ENCODE measurements at regions not wholly inside any gene's neighbourhood (a gene's known extent, or its start where the extent isn't known, plus 50 kb on each side); places are given as distances from the start of the nearest gene placed in this dataset.
"Not testable (repeated sequence)": the region's sequence is repeated elsewhere in the genome, so short reads cannot be mapped to it uniquely, and the experiment has no call there.

DNA sequence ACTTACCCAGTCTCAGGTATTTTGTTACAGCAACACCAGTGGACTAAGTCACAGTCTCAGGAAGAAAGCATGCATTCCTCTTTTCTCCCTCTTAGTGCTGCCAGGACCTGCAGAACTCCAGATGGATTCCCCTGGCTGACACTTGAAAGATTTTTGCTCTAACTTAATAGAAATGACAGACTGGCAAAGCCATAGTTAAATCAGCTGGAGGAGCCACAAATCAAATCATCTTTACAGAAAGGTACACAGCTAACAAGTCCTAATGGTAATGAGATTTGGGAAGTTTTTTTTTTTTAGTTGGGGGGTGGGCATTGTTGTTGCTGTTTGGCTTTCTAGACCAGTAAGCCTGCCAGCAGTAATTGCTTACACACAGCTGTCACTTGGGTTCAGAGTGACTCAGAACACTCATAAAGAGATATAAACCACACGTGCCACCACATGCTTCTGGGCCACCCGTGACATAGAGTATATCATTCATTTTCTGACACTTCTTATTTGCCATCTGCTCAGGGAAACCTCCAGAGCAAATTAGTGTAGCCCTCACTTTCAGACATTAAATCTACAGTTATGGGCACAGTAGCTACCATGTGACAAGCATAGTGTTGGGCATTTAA, 72.4 kb downstream of the FH start:
- DNase-seq, result no peak

DNA sequence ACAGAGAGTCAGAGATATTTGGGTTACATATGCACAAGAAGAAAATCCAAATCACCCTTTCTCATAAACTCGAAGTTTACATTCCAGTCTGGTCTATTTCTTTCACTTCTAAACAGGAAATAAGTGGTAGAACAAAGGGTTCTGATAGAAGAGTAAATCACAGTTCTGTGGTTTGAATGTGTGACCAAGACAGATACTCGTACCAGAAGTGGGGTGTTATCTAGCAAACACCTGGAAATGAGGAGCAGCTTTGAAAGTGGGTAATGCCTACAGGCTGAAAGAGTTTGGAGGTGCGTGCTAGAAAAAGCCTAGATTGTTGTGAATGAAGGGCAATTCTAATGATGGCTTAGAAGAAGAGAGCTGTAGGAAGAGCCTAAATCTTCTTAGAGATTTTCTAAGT, 74.7 kb downstream of the FH start:
- DNase-seq, result no peak

DNA sequence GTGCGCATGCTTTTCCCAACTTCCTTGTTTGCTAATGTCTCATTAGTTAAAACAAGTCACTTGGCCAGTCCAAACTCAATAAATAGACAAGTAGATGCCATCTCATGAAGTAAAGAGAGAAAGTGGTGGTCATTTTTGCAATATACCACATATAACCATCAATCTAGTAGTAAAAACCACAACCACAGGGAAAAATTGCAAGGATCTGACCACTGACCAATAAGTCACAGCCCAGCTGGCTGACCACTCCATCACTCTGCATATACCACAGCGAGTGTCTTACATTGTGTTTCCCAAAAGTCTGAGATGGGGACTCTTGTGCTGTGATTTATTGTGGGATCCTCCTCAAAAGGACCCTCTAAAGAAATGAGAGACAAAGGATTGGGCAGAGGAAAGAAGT, 76.0 kb downstream of the FH start:
- DNase-seq, result no peak

DNA sequence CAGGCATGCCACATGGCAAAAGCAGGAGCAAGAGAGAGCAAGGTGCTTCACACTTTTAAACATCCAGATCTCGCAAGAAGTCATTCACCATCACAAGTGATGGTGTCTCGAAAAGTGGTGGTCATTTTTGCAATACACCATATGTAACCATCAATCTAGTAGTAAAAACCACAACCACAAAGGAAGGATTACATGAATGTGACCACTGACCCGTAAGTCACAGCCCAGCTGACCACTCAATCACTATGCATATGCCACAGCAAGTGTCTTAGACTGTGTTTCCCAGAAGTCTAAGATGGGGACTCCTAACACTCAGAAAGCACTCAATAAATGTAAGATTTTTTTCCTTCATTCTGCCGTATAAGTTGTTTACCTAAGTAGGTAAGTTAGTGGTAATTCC, 76.9 kb downstream of the FH start:
- DNase-seq, result no peak

DNA sequence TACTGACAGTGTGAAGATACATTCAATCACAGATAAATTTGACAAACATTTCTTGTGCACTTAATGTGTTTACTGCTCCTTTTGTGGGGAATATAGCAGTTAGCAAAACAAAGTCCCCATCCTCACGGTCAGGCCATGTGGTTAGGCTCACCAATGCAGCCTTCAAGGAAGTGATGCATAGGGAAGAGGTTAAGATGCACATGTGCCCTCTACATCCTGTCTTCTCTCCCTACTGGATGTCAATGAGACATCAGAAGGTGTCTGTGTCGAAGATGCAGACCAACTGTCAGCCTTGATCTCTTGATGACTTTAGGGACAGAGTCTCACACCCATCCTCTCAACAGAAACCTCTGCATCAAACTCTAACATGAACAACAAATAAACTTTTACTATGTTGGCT, 78.7 kb downstream of the FH start:
- no peak for DNase-seq

- not testable (repeated sequence) for DNase-seq
Measured at GRCh38 chr1:241438686-241439085, 80.9 kb downstream of the FH start.

- DNase-seq, result no peak
Measured at GRCh38 chr1:241432241-241432640, 75.2 kb upstream of the RGS7 start.

GRCh38 chr1:241425091-241425490, 68.1 kb upstream of the RGS7 start:
- not testable (repeated sequence) for DNase-seq

DNA sequence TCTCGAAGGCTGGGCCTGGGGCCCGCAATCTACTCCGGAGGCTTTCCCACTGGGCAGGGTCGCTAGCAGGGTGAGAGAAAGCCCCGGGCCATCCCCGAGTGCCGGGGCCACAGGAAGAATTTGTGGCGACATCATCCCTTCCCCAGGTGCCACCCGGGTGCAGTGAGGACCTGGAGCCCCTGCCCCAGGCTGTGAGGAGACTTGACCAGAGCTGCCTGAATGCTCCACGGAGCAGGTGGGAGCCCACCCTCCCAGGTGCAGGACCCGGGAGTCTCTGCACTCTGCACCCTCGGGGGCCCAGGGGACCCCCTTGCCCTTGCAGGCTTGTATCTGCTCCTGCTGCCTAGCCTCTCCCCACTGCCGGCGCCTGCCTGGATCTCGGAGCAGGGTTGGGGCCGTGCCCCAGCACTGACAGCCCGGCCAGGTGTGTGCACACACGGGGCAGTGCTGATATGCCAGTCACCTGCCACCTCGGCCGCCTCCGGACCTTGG, 67.5 kb upstream of the RGS7 start:
- DNase-seq, result no peak

DNA sequence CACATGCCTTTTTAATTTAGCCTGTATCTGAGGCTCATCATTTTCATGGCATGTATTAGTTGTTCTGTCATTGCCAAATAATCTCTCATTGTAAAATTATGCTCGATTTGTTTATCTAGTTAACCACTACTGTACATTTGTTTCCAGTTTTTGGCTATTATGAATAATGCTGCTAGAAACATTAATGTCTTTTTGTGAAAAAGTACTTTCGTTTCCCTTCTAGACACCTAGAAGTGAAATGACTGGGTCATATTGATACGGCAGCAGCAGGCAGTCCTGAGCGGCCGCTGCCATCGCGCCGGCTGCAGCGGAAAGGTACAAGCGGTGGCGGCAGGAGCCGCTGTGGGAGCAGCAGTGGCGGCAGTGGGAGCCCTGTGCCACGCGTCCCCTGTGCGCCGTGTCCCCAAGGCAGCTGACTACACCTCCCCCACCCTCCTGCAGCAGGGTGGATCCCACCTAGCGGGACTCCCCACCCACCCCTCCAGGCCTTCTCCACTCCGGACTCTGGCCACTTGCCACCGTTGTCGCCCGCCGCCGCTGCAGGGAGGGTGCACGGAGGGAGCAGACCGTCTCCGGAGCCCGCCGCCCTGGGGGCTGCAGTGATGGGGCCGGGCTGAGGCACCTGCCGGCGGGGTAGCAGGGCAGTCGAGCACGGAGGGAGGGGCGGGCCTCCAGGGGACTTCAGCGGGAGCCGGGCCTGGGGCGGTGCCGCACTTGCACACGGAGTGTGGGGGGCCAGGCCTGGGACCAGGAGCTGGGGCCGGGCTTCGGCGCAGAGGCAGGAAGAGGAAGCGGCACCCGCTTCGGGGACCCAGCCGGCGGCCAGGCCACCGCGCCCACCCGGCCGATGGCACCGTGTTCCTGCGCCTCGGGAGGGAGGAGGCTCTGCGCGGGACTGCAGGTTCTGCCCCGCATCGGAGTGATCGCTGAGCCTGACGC, 66.8 kb upstream of the RGS7 start:
- DNase-seq, result peak; percentile 10

DNA sequence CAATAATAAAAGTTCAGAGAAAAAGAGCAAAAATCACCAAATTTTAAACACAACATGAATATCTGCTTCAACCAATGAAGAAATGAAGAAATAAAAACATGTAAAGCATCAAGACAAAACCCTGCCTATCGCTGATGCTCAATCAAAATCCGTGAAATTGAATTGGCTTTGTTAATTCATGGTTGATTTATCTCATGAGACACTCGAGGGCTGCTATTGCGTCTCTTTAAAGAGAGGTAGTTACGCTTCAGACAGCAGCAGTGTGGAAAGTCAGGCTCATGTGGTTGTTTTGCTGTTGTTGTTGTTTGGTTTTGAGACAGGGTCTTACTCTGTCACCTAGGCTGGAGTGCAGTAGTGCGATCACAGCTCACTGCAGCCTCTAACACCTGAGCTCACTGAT, 65.5 kb upstream of the RGS7 start:
- DNase-seq, result no peak

DNA sequence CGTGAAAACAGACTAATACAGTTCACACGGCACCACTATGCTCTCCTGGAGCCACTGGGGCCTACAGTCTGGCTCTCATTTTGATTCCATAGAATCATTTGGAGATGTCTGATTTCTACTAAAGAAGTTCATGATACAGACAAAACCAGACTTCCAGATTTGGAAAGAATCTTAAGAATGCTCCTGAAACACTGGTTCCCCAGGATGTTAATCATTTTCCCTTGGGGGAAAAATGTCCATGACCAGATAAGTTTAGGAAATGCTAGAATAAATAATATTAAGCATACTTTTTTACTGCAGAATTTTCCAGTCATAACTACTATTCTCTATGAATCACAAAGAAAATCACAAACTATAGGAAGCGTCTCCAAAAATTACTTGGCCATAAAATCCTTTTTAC, 63.0 kb upstream of the RGS7 start:
- DNase-seq, result no peak

GRCh38 chr1:241417258-241417657, 60.3 kb upstream of the RGS7 start:
- DNase-seq, result no peak

- no peak for DNase-seq
Measured at GRCh38 chr1:241413974-241414373, 57.0 kb upstream of the RGS7 start.

- no peak for DNase-seq
Measured at GRCh38 chr1:241413386-241413785, 56.4 kb upstream of the RGS7 start.

DNA sequence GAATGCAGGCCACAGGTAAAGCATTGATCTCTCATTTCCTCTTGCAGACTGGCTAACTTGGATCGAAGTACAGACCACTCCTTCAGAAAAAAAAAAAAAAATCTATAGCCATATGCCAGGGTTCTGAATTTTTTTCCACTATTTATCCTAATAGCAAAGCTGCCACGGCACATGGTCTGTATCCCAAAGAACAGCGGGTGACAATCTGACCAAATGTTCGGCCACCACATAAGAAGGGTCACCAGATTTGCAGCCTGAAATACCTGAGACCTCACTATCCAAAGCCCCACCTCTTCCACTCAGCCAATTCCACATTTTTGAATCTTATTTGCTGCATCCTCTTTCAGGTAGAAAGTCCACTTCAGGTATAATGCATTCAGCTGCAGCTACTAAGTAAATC, 55.6 kb upstream of the RGS7 start:
- no peak for DNase-seq

- DNase-seq, result no peak
Measured at GRCh38 chr1:241411776-241412338, 54.9 kb upstream of the RGS7 start.

GRCh38 chr1:241411056-241411775, 54.2 kb upstream of the RGS7 start:
- no peak for DNase-seq

DNA sequence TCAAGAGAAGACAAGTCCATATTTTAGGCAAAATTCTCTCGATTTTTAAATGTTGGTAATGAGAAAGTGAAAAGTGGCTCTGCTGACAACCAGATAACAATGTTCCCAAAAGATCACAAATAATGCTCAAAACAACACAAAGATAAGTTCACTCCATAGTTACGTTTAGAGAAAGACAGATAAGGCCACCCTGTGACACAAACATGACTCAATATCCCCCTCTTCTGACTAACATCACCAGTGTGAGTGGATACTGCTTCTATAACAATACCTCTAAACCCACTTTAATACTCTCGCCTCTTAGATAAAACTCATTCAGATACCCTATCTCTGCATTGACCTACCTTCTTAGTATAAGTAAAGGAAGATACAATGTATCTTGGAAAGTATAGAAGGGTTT, 51.2 kb upstream of the RGS7 start:
- DNase-seq, result no peak

Measured in NCI-H1105 treated with DMSO at 0.1 percent for 48 hours (cell line).